C4-2B (cell line): ENCODE measurements at regions not wholly inside any gene's neighbourhood (a gene's known extent, or its start where the extent isn't known, plus 50 kb on each side); places are given as distances from the start of the nearest gene placed in this dataset.

ENCODE experiments used
- H3K27ac ChIP-seq: fragments of 450-650 bp; 2 replicates; pipeline ENCODE4 v1.5.1; 2017
- ZFX ChIP-seq: fragments of 450-650 bp; IDR thresholded peaks from 2 replicates; pipeline ENCODE4 v1.6.1; 2017
- TF ChIP-seq, protein P1 (sequence below): fragments of 450-650 bp; conservative IDR thresholded peaks from 2 replicates; pipeline ENCODE4 v1.5.1; 2017; ENCODE audit warnings: mild to moderate bottlenecking

- H3K27ac ChIP-seq, result no peak overlapping the region
- TF ChIP-seq, protein P1, sequence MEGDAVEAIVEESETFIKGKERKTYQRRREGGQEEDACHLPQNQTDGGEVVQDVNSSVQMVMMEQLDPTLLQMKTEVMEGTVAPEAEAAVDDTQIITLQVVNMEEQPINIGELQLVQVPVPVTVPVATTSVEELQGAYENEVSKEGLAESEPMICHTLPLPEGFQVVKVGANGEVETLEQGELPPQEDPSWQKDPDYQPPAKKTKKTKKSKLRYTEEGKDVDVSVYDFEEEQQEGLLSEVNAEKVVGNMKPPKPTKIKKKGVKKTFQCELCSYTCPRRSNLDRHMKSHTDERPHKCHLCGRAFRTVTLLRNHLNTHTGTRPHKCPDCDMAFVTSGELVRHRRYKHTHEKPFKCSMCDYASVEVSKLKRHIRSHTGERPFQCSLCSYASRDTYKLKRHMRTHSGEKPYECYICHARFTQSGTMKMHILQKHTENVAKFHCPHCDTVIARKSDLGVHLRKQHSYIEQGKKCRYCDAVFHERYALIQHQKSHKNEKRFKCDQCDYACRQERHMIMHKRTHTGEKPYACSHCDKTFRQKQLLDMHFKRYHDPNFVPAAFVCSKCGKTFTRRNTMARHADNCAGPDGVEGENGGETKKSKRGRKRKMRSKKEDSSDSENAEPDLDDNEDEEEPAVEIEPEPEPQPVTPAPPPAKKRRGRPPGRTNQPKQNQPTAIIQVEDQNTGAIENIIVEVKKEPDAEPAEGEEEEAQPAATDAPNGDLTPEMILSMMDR, result no peak
- no peak for TF ChIP-seq ZFX
Observed at GRCh38 chr3:64278625-64279024, 53.4 kb upstream of the PRICKLE2 start.

- TF ChIP-seq ZFX, result no peak
- TF ChIP-seq, protein P1, result no peak
- H3K27ac ChIP-seq, result no peak overlapping the region
Observed at GRCh38 chr3:64276131-64276530, 50.9 kb upstream of the PRICKLE2 start.
